ENCODE measurements at regions not wholly inside any gene's neighbourhood (a gene's known extent, or its start where the extent isn't known, plus 50 kb on each side); places are given as distances from the start of the nearest gene placed in this dataset.

GRCh38 chr2:84038866-84039265, 420.2 kb downstream of the SUCLG1 start:
- TF ChIP-seq CTCF (IDR thresholded peaks at IDR 0.05) = no peak
- no peak for TF ChIP-seq ZFX (IDR thresholded peaks at IDR 0.05; ENCODE audit: borderline replicate concordance)

Data from 22Rv1 (cell line).